ENCODE measurements at regions not wholly inside any gene's neighbourhood (a gene's known extent, or its start where the extent isn't known, plus 50 kb on each side); places are given as distances from the start of the nearest gene placed in this dataset.

DNA sequence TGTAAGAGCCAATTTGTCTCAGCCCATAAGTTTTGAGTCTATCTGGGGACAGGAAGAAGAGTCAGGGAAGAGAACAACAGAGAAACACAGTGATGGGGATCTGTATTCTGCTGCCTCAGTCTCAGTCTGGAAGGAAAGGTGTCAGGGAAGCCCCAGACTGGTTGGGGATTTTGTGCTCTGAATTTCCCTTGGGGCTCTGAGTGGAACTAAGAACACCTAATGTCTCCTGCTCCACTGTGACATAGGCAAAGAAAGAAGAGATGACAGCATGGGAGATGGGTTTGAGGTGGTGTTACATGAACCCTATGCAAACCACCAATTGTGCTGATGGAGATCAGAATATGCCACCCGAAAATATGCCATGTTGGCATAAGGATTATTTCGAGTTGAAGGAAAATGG is 139.5 kb upstream of the MYLIP start (continued):
- no peak for TF ChIP-seq BRCA1 (IDR thresholded peaks at IDR 0.05; ENCODE audit: low read depth, low read length)
- no peak for TF ChIP-seq STAT3 (IDR thresholded peaks at IDR 0.05; ENCODE audit: low read depth, low read length)
- TF ChIP-seq, protein P1, sequence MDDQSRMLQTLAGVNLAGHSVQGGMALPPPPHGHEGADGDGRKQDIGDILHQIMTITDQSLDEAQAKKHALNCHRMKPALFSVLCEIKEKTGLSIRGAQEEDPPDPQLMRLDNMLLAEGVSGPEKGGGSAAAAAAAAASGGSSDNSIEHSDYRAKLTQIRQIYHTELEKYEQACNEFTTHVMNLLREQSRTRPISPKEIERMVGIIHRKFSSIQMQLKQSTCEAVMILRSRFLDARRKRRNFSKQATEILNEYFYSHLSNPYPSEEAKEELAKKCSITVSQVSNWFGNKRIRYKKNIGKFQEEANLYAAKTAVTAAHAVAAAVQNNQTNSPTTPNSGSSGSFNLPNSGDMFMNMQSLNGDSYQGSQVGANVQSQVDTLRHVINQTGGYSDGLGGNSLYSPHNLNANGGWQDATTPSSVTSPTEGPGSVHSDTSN (IDR thresholded peaks at IDR 0.05; ENCODE audit: insufficient replicate concordance, low read depth, low read length), result no peak
- TF ChIP-seq CHD2 (IDR thresholded peaks at IDR 0.05; ENCODE audit: borderline replicate concordance, low read depth, low read length), result no peak
- TF ChIP-seq RELA (IDR thresholded peaks at IDR 0.05; ENCODE audit: borderline replicate concordance, partially characterized antibody), result peak; percentile 78
- peak; percentile 77 to 79 for TF ChIP-seq IKZF2 (IDR thresholded peaks at IDR 0.05)
- TF ChIP-seq ETV6 (conservative IDR thresholded peaks at IDR 0.05 in 1 of 2, IDR thresholded peaks at IDR 0.05 in 1 of 2; ENCODE audit: borderline replicate concordance in 1 of 2, low read depth in 1 of 2), result no peak
- TF ChIP-seq SREBF2 (IDR thresholded peaks at IDR 0.05; ENCODE audit: low read length), result no peak
- TF ChIP-seq HDAC6 (IDR thresholded peaks at IDR 0.05; ENCODE audit: unreplicated experiment), result no peak
- TF ChIP-seq ZSCAN29 (IDR thresholded peaks at IDR 0.05), result no peak
- no peak for TF ChIP-seq MTA3 (IDR thresholded peaks at IDR 0.05; ENCODE audit: borderline replicate concordance, low read length)
- TF ChIP-seq, protein P2, sequence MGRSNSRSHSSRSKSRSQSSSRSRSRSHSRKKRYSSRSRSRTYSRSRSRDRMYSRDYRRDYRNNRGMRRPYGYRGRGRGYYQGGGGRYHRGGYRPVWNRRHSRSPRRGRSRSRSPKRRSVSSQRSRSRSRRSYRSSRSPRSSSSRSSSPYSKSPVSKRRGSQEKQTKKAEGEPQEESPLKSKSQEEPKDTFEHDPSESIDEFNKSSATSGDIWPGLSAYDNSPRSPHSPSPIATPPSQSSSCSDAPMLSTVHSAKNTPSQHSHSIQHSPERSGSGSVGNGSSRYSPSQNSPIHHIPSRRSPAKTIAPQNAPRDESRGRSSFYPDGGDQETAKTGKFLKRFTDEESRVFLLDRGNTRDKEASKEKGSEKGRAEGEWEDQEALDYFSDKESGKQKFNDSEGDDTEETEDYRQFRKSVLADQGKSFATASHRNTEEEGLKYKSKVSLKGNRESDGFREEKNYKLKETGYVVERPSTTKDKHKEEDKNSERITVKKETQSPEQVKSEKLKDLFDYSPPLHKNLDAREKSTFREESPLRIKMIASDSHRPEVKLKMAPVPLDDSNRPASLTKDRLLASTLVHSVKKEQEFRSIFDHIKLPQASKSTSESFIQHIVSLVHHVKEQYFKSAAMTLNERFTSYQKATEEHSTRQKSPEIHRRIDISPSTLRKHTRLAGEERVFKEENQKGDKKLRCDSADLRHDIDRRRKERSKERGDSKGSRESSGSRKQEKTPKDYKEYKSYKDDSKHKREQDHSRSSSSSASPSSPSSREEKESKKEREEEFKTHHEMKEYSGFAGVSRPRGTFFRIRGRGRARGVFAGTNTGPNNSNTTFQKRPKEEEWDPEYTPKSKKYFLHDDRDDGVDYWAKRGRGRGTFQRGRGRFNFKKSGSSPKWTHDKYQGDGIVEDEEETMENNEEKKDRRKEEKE (IDR thresholded peaks at IDR 0.05), result no peak
- peak; percentile 15; the same call in 1 of the 2 replicates for TF ChIP-seq BMI1 (IDR thresholded peaks at IDR 0.05; ENCODE audit: borderline replicate concordance)
- peak; percentile 56 to 61; a peak in 2 of 4 replicates for TF ChIP-seq EP300 (IDR thresholded peaks at IDR 0.05; ENCODE audit: borderline replicate concordance in 1 of 2, control insufficient read depth in 1 of 2, low read depth in 2 of 2, low read length in 2 of 2)
- TF ChIP-seq MYB (IDR thresholded peaks at IDR 0.05; ENCODE audit: borderline replicate concordance, low read depth, low read length), result no peak
- TF ChIP-seq, protein P3, sequence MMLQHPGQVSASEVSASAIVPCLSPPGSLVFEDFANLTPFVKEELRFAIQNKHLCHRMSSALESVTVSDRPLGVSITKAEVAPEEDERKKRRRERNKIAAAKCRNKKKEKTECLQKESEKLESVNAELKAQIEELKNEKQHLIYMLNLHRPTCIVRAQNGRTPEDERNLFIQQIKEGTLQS (IDR thresholded peaks at IDR 0.05; ENCODE audit: borderline replicate concordance, extremely low read depth, low read depth, low read length), result no peak
- peak; percentile 7; the same call in 1 of the 2 replicates for TF ChIP-seq PAX5 (IDR thresholded peaks at IDR 0.05; ENCODE audit: borderline replicate concordance, low read depth, low read length)
- TF ChIP-seq ZZZ3 (IDR thresholded peaks at IDR 0.05; ENCODE audit: control insufficient read depth, insufficient read length, low read depth), result no peak
- 0 out of 3 replicates have a peak, but pooled peaks have one; percentile 19 for TF ChIP-seq POU2F2 (IDR thresholded peaks at IDR 0.05; ENCODE audit: borderline replicate concordance, low read depth, low read length)
- TF ChIP-seq, protein P4, sequence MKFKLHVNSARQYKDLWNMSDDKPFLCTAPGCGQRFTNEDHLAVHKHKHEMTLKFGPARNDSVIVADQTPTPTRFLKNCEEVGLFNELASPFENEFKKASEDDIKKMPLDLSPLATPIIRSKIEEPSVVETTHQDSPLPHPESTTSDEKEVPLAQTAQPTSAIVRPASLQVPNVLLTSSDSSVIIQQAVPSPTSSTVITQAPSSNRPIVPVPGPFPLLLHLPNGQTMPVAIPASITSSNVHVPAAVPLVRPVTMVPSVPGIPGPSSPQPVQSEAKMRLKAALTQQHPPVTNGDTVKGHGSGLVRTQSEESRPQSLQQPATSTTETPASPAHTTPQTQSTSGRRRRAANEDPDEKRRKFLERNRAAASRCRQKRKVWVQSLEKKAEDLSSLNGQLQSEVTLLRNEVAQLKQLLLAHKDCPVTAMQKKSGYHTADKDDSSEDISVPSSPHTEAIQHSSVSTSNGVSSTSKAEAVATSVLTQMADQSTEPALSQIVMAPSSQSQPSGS (IDR thresholded peaks at IDR 0.05; ENCODE audit: low read length), result peak; percentile 14; the same call in 1 of the 2 replicates
- TF ChIP-seq GABPA (IDR thresholded peaks at IDR 0.05; ENCODE audit: low read depth), result no peak
- no peak for TF ChIP-seq SREBF1 (IDR thresholded peaks at IDR 0.05; ENCODE audit: low read length)
- no peak for TF ChIP-seq FOXK2 (IDR thresholded peaks at IDR 0.05)

Data from GM12878 (cell line).